ENCODE measurements at regions not wholly inside any gene's neighbourhood (a gene's known extent, or its start where the extent isn't known, plus 50 kb on each side); places are given as distances from the start of the nearest gene placed in this dataset.
A peak's percentile ranks its signal among the peaks of the same experiment; 100 is the strongest.

- peak; percentile 90 for DNase-seq
These were observed 408.0 kb downstream of the TBL1XR1 start for GRCh38 chr3:176789281-176789705.

- peak; percentile 82 for DNase-seq
These were observed 409.8 kb downstream of the TBL1XR1 start for GRCh38 chr3:176787506-176787905.

- no peak for DNase-seq
These were observed 412.1 kb downstream of the TBL1XR1 start for GRCh38 chr3:176785171-176785570.

- no peak for DNase-seq
These were observed 416.5 kb downstream of the TBL1XR1 start for GRCh38 chr3:176780766-176781165.

- no peak for DNase-seq
These were observed 420.6 kb downstream of the TBL1XR1 start for GRCh38 chr3:176776622-176777175.

GRCh38 chr3:176769547-176770190 lies 427.6 kb downstream of the TBL1XR1 start:
- no peak for DNase-seq

- DNase-seq: no peak
These were observed 429.9 kb downstream of the TBL1XR1 start for GRCh38 chr3:176767385-176767784.

GRCh38 chr3:176766862-176767261 lies 430.4 kb downstream of the TBL1XR1 start:
- DNase-seq: no peak

- no peak for DNase-seq
These were observed 431.8 kb downstream of the TBL1XR1 start for GRCh38 chr3:176765382-176765900.

- no peak for DNase-seq
These were observed 437.3 kb downstream of the TBL1XR1 start for GRCh38 chr3:176759815-176760506.

GRCh38 chr3:176757429-176757828 lies 439.9 kb downstream of the TBL1XR1 start:
- DNase-seq: no peak

- no peak for DNase-seq
These were observed 441.3 kb downstream of the TBL1XR1 start for GRCh38 chr3:176755977-176756376.

- no peak for DNase-seq
These were observed 441.7 kb downstream of the TBL1XR1 start for GRCh38 chr3:176755552-176755951.

- no peak for DNase-seq
These were observed 455.6 kb downstream of the TBL1XR1 start for GRCh38 chr3:176741664-176742047.

GRCh38 chr3:176740906-176741663 lies 456.2 kb downstream of the TBL1XR1 start:
- no peak for DNase-seq

GRCh38 chr3:176739159-176739558 lies 458.1 kb downstream of the TBL1XR1 start:
- no peak for DNase-seq

- no peak for DNase-seq
These were observed 459.7 kb downstream of the TBL1XR1 start for GRCh38 chr3:176737480-176738110.

- DNase-seq: no peak
These were observed 463.1 kb downstream of the TBL1XR1 start for GRCh38 chr3:176734146-176734545.

- DNase-seq: no peak
These were observed 472.9 kb downstream of the TBL1XR1 start for GRCh38 chr3:176724394-176724759.

GRCh38 chr3:176723758-176724393 lies 473.4 kb downstream of the TBL1XR1 start:
- no peak for DNase-seq

GRCh38 chr3:176714034-176714433 lies 483.2 kb downstream of the TBL1XR1 start:
- no peak for DNase-seq

GRCh38 chr3:176712191-176712590 lies 485.1 kb downstream of the TBL1XR1 start:
- no peak for DNase-seq
